K562 (cell line): ENCODE measurements at regions not wholly inside any gene's neighbourhood (a gene's known extent, or its start where the extent isn't known, plus 50 kb on each side); places are given as distances from the start of the nearest gene placed in this dataset.
A peak's percentile ranks its signal among the peaks of the same experiment; 100 is the strongest.

Source experiments
- ARNT ChIP-seq, 2 experiments: fragments of 450-650 bp; IDR thresholded peaks; 2 replicates each; pipeline ENCODE4 v1.6.1; 2016; ENCODE audit warnings: mild to moderate bottlenecking in 1 of 2
- HDAC3 ChIP-seq: fragments of 450-650 bp; IDR thresholded peaks from 2 replicates; pipeline ENCODE4 v1.6.1; 2018; ENCODE audit warnings: borderline replicate concordance, mild to moderate bottlenecking, moderate library complexity; ENCODE audit not compliant: partially characterized antibody
- HNRNPUL1 ChIP-seq: fragments of 200-400 bp; formaldehyde crosslinking; IDR thresholded peaks from 2 replicates; pipeline ENCODE4 v1.6.1; 2017; ENCODE audit warnings: low read length
- MTA1 ChIP-seq: fragments of 450-650 bp; IDR thresholded peaks from 2 replicates; pipeline ENCODE4 v1.6.1; 2017; ENCODE audit warnings: borderline replicate concordance
- MYC ChIP-seq, 2 experiments: fragments of 250-450 bp in 1 of 2; sonication (Bioruptor Pico) in 1 of 2; IDR thresholded peaks; 2 replicates each; pipeline versions ENCODE4 v1.5.1 to v1.6.1; 2012 to 2021; ENCODE audit warnings: low read depth in 2 of 2, borderline replicate concordance in 1 of 2, improper control_type of control experiment in 1 of 2, low read length in 1 of 2, mild to moderate bottlenecking in 1 of 2, moderate library complexity in 1 of 2
- POLR2AphosphoS2 ChIP-seq: IDR thresholded peaks from 2 replicates; pipeline ENCODE4 v1.6.1; 2012; ENCODE audit warnings: low read length, improper control_type of control experiment
- PTRF ChIP-seq: fragments of 450-650 bp; IDR thresholded peaks from 2 replicates; pipeline ENCODE4 v1.6.1; 2016; ENCODE audit warnings: mild to moderate bottlenecking, missing genetic modification characterization, missing compliant biosample characterization
- PYGO2 ChIP-seq: fragments of 450-650 bp; IDR thresholded peaks from 2 replicates; pipeline ENCODE4 v1.6.1; 2016; ENCODE audit warnings: mild to moderate bottlenecking, missing genetic modification characterization, moderate library complexity, missing compliant biosample characterization
- RBFOX2 ChIP-seq: fragments of 200-400 bp; formaldehyde crosslinking; IDR thresholded peaks from 2 replicates; pipeline ENCODE4 v1.6.1; 2017; ENCODE audit warnings: low read depth, mild to moderate bottlenecking, low read length, moderate library complexity
- SMAD4 ChIP-seq: fragments of 250-450 bp; sonication (Bioruptor Pico); conservative IDR thresholded peaks from 2 replicates; pipeline ENCODE4 v1.8.0; 2021; ENCODE audit warnings: inconsistent platforms, mild to moderate bottlenecking, moderate library complexity
- SPI1 ChIP-seq: IDR thresholded peaks from 2 replicates; pipeline ENCODE4 v1.6.1; 2011; ENCODE audit warnings: low read depth, low read length, control low read depth, borderline replicate concordance
- TGIF2 ChIP-seq: sonication (generic); formaldehyde crosslinking; IDR thresholded peaks from 2 replicates; pipeline ENCODE4 v1.8.1; 2022; ENCODE audit warnings: mild to moderate bottlenecking, missing genetic modification reagents, moderate library complexity
- ZNF436 ChIP-seq: fragments of 250-450, 450-650 bp; sonication (Bioruptor Pico); formaldehyde crosslinking; IDR thresholded peaks from 2 replicates; pipeline ENCODE4 v1.7.0; 2020; ENCODE audit warnings: mild to moderate bottlenecking
- ZNF511 ChIP-seq: sonication (generic); formaldehyde crosslinking; IDR thresholded peaks from 2 replicates; pipeline ENCODE4 v1.8.0; 2022; ENCODE audit warnings: mild to moderate bottlenecking, missing genetic modification reagents
- ZNF57 ChIP-seq: fragments of 450-650 bp; formaldehyde crosslinking; IDR thresholded peaks from 2 replicates; pipeline ENCODE4 v1.4.0; 2020; ENCODE audit warnings: mild to moderate bottlenecking, moderate library complexity
- ZNF589 ChIP-seq: fragments of 200-800 bp; sonication (Bioruptor generic); IDR thresholded peaks from 2 replicates; pipeline ENCODE4 v1.6.1; 2016; ENCODE audit warnings: low read depth, missing genetic modification characterization, missing compliant biosample characterization
- ZNF696 ChIP-seq: fragments of 250-450 bp; sonication (Bioruptor Pico); conservative IDR thresholded peaks from 2 replicates; pipeline ENCODE4 v1.4.0; 2020; ENCODE audit warnings: mild to moderate bottlenecking, moderate library complexity
- TF ChIP-seq, protein P1 (sequence below): fragments of 450-650 bp; formaldehyde crosslinking; IDR thresholded peaks from 2 replicates; pipeline ENCODE4 v1.4.0; 2022; ENCODE audit warnings: missing genetic modification characterization
- TF ChIP-seq, protein P2 (sequence below): sonication (generic); formaldehyde crosslinking; IDR thresholded peaks from 2 replicates; pipeline ENCODE4 v1.8.0; 2022; ENCODE audit warnings: missing genetic modification reagents, mild to moderate bottlenecking, moderate library complexity, borderline replicate concordance
- TF ChIP-seq, protein P3 (sequence below): fragments of 250-450 bp; sonication (Bioruptor Pico); IDR thresholded peaks from 2 replicates; pipeline ENCODE4 v1.4.0; 2020
- TF ChIP-seq, protein P4 (sequence below): sonication (generic); formaldehyde crosslinking; IDR thresholded peaks from 2 replicates; pipeline ENCODE4 v1.9.0; 2022; ENCODE audit warnings: mild to moderate bottlenecking, missing genetic modification reagents

DNA sequence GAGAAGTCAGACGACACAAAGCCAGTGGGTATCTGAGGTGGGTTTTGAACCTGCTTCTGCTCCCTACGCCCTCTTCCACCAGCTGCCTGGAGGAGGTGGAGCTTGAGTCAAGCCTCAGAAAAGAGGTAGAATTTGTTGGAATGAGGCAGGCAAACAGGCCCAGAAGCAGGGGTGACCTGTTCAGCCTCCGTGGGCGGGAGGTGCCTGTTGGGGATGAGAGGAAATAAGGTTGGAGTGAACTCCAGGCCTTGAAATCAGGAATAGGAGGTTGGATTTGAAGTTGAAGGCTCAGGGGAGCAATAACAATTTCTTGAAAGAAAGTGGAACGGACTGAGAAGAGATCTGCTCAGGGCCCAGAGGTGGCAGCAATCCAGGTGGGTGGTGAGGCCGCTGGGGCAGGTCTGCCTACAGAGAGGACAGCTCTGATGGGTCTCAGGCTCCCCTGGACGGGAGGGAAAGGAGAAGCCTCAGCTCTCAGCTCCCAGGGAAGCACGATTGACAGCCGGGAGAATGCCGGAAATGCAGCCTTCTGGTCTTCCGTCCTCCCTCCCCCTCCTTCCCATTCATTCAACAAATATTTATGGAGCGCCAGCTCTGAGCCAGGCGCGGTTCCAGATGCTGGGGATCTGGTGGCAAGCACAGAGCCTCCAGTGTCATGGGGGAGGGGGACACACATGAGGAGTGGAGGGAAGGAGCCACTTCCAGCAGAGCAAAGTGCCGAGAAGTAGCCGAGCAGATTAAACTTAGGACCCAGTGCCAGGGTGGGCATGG is 61.9 kb upstream of the CIBAR2 start (continued):
- peak; percentile 5; the same call in 1 of the 2 replicates for TF ChIP-seq RBFOX2
- no peak for TF ChIP-seq ARNT (IDR thresholded peaks at IDR 0.05)
- no peak for TF ChIP-seq ZNF57 (CRISPR knock-in tag)
- no peak for TF ChIP-seq HDAC3
- TF ChIP-seq ZNF436 (CRISPR knock-in tag): no peak
- TF ChIP-seq PYGO2 (tag): no peak
- no peak for TF ChIP-seq ZNF511 (CRISPR knock-in tag)
- no peak for TF ChIP-seq SPI1
- TF ChIP-seq HNRNPUL1: no peak
- TF ChIP-seq PTRF (tag): no peak
- no peak for TF ChIP-seq MTA1
- TF ChIP-seq, protein P1, sequence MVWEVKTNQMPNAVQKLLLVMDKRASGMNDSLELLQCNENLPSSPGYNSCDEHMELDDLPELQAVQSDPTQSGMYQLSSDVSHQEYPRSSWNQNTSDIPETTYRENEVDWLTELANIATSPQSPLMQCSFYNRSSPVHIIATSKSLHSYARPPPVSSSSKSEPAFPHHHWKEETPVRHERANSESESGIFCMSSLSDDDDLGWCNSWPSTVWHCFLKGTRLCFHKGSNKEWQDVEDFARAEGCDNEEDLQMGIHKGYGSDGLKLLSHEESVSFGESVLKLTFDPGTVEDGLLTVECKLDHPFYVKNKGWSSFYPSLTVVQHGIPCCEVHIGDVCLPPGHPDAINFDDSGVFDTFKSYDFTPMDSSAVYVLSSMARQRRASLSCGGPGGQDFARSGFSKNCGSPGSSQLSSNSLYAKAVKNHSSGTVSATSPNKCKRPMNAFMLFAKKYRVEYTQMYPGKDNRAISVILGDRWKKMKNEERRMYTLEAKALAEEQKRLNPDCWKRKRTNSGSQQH (CRISPR knock-in tag): no peak
- no peak for TF ChIP-seq ZNF589 (CRISPR knock-in tag)
- TF ChIP-seq, protein P2, sequence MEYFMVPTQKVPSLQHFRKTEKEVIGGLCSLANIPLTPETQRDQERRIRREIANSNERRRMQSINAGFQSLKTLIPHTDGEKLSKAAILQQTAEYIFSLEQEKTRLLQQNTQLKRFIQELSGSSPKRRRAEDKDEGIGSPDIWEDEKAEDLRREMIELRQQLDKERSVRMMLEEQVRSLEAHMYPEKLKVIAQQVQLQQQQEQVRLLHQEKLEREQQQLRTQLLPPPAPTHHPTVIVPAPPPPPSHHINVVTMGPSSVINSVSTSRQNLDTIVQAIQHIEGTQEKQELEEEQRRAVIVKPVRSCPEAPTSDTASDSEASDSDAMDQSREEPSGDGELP: 0 out of 2 replicates have a peak, but pooled peaks have one; percentile 14
- TF ChIP-seq, protein P3, sequence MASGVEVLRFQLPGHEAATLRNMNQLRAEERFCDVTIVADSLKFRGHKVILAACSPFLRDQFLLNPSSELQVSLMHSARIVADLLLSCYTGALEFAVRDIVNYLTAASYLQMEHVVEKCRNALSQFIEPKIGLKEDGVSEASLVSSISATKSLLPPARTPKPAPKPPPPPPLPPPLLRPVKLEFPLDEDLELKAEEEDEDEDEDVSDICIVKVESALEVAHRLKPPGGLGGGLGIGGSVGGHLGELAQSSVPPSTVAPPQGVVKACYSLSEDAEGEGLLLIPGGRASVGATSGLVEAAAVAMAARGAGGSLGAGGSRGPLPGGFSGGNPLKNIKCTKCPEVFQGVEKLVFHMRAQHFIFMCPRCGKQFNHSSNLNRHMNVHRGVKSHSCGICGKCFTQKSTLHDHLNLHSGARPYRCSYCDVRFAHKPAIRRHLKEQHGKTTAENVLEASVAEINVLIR (CRISPR knock-in tag): no peak
- TF ChIP-seq MYC (IDR thresholded peaks at IDR 0.05; ENCODE audit: low read depth, low read length): no peak
- no peak for TF ChIP-seq MYC (CRISPR knock-in tag; IDR thresholded peaks at IDR 0.05; ENCODE audit: borderline replicate concordance, low read depth)
- TF ChIP-seq SMAD4 (CRISPR knock-in tag): no peak; the same call in 1 of the 2 replicates
- TF ChIP-seq, protein P4, sequence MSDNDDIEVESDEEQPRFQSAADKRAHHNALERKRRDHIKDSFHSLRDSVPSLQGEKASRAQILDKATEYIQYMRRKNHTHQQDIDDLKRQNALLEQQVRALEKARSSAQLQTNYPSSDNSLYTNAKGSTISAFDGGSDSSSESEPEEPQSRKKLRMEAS: no peak
- no peak for TF ChIP-seq POLR2AphosphoS2
- no peak for TF ChIP-seq TGIF2
- TF ChIP-seq ZNF696 (CRISPR knock-in tag): no peak
